HFF-Myc (cell line): ENCODE measurements at regions not wholly inside any gene's neighbourhood (a gene's known extent, or its start where the extent isn't known, plus 50 kb on each side); places are given as distances from the start of the nearest gene placed in this dataset.

Experiments used
- DNase-seq: peaks from one replicate; pipeline ENCODE4 v3.0.0-alpha.2; 2011; ENCODE audit warnings: low read depth; ENCODE audit errors: extremely low read depth
- H3K4me3 ChIP-seq: replicated peaks from 2 replicates; pipeline ENCODE4 v1.5.1; 2011; ENCODE audit warnings: low read depth, mild to moderate bottlenecking, control low read depth, low read length
- TF ChIP-seq, protein P1 (sequence below): IDR thresholded peaks from 2 replicates; pipeline ENCODE4 v1.5.1; 2012; ENCODE audit warnings: mild to moderate bottlenecking, low read depth, low read length, control low read depth; ENCODE audit errors: missing control alignments

DNA sequence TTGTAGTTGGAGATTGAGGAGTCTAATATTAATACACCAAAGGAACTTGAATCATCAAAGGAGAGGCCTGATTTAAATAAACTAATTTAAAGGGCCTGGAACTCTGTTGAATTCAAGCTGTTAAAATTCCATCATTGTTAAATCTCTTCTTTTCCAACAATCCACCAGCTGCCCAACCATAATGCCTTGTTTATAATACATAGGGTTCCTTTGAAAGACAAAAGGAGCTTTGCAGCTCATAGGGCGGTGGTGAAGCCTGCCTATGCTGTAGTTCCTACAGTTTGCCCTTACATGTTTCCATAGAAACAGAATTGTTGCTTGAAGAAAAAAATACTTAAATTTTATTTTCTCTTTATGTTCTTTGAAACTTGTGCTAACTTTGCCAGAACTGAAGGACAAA lies 102.8 kb downstream of the GLUD2 start:
- TF ChIP-seq, protein P1, sequence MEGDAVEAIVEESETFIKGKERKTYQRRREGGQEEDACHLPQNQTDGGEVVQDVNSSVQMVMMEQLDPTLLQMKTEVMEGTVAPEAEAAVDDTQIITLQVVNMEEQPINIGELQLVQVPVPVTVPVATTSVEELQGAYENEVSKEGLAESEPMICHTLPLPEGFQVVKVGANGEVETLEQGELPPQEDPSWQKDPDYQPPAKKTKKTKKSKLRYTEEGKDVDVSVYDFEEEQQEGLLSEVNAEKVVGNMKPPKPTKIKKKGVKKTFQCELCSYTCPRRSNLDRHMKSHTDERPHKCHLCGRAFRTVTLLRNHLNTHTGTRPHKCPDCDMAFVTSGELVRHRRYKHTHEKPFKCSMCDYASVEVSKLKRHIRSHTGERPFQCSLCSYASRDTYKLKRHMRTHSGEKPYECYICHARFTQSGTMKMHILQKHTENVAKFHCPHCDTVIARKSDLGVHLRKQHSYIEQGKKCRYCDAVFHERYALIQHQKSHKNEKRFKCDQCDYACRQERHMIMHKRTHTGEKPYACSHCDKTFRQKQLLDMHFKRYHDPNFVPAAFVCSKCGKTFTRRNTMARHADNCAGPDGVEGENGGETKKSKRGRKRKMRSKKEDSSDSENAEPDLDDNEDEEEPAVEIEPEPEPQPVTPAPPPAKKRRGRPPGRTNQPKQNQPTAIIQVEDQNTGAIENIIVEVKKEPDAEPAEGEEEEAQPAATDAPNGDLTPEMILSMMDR: no peak
- no peak overlapping the region for H3K4me3 ChIP-seq
- no peak for DNase-seq

DNA sequence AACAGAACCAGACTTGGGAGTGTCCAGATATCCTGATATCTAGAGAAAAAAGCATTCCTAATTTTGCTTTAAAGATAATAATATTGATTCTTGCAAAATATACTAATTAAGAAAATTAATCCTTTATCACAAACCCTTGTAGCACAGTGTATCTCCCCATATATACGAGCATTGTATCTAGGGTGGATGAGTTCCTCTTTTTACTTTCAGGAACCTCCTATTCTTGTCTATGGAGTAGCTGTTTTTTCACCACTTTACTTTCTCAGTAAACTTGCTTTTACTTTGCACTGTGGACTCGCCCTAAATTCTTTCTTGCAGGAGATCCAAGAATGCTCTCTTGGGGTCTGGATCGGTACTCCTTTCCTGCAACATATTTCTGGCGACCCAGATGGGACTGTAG lies 103.9 kb downstream of the GLUD2 start:
- TF ChIP-seq, protein P1: no peak
- no peak overlapping the region for H3K4me3 ChIP-seq
- no peak for DNase-seq

DNA sequence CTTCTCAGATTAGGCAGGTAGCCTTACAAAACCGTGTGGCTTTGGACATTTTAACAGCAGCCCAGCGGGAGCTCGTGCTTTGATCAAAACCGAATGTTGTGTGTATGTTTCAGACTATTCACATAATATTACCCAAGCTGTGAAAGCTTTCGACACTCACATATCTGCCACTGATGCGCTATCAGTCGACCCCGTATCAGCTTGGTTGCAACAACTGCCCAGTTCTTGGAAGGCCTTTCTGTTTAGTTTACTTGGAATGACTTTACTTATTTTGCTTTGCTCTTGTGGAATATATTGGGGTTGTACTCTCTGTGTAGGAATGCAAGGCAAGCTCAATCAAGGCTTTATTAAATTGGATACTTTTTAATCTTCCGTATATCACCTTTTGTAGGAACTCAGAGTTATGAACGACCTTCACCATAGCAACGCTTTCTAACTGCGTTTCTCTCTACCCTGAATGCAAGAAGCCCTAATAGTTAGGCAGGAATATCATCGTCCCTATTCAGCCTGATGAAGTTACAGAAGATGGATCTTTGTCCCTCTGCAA lies 107.5 kb downstream of the GLUD2 start:
- H3K4me3 ChIP-seq: no peak overlapping the region
- TF ChIP-seq, protein P1: no peak
- no peak for DNase-seq

DNA sequence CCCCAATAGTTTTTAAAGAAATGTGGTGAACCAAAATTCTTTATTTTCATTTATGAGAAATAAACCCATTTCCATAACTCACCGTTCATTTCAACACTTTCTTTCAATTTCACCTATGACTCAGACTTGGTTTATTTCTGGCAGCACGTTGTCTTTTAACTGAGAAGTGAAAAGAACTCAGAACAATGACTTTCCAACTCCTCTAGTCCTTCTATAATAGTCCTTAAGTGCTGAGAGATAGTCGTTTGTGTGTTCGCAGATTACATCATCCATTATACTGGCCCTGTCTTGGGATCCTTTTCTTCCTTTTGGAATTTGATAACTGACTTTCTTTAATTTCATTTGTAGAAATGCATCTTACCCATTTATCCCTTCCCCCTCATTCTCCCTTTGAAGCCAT lies 113.6 kb downstream of the GLUD2 start:
- TF ChIP-seq, protein P1: no peak
- H3K4me3 ChIP-seq: no peak overlapping the region
- DNase-seq: no peak

DNA sequence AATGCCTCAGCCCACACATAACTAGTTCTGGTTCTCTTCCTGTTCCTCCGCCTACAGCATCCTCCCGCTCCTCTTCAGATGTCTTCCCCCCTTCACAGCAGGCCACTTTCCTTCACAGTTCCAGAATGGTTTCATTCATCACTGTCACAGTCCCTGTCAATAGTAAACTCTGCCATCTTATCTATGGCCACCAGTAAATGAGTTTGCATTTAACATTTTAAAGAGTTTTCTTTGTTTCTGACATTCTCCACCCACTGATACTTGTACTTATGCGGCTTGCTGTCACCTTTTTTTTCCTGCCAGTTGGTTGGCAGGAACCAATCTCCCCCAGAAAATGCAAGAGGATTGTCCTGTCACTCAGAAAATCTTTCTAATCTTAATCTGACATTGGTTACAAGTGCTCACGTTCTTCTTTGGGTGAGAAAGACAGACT lies 114.1 kb downstream of the GLUD2 start:
- DNase-seq: no peak
- TF ChIP-seq, protein P1: no peak
- no peak overlapping the region for H3K4me3 ChIP-seq

DNA sequence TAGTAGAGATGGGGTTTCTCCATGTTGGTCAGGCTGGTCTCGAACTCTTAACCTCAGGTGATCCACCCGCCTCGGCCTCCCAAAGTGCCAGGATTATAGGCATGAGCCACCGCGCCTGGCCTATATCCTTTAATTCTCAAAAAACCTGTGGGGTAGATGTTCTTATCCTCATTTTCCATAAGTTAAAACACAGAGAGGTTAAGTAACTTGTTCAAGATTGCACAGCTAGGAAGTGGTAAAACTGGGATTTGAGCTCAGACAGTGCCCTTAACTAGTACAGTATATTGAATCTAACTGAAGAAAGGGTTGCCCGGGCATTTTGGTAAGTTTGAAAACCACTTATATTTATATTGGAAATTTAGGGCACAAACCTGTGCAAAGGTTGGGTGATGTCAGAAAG lies 116.0 kb downstream of the GLUD2 start:
- TF ChIP-seq, protein P1: no peak
- no peak overlapping the region for H3K4me3 ChIP-seq
- DNase-seq: no peak

DNA sequence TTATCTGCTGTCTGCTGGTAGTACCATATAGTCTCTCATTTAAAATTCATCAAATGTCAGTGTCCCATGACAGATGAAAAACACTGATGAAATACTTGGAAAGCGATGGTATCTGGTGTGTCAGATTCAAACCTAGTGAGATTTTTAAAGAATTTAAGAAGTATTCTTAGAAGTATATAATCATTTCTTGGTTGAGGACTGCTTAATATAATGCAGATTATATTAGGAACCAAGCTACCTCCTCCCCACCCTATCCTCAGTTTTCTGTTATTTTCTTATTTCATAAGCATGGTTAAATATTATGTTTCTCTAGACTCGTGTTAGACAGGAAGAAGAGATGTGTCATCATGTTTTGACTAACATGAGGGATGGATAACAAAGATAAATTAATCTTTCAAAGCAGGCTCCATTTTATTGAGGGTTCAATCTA lies 118.5 kb downstream of the GLUD2 start:
- H3K4me3 ChIP-seq: no peak overlapping the region
- TF ChIP-seq, protein P1: no peak

More for the DNA sequence above, 118.5 kb downstream of the GLUD2 start:
- no peak for DNase-seq
